ENCODE measurements at regions not wholly inside any gene's neighbourhood (a gene's known extent, or its start where the extent isn't known, plus 50 kb on each side); places are given as distances from the start of the nearest gene placed in this dataset.

- no peak for TF ChIP-seq CTCF (conservative IDR thresholded peaks at IDR 0.05)
- no peak for DNase-seq (ENCODE audit: low read depth, low spot score)
- Mint-ChIP-seq H3K9me3 (no peaks in the 10 kb centered on the region), H3K4me1 (no peaks in the 10 kb centered on the region), H3K27me3 (ENCODE audit: low read depth) (no peaks in the 10 kb centered on the region), H3K27ac (ENCODE audit: unreplicated experiment) (no peak overlapping the region), H3K4me3 (no peak overlapping the region), H3K36me3 (ENCODE audit: low read depth) (no peaks in the 10 kb centered on the region)
These were observed 85.6 kb upstream of the ZRANB2 start for GRCh38 chr1:71166178-71167173.

- H3K4me3 Mint-ChIP-seq = no peak overlapping the region
- no peak overlapping the region for H3K27ac Mint-ChIP-seq (ENCODE audit: unreplicated experiment)
- H3K36me3 Mint-ChIP-seq (ENCODE audit: low read depth) = no peaks in the 10 kb centered on the region
- no peak for DNase-seq (ENCODE audit: low read depth, low spot score)
- no peak for TF ChIP-seq CTCF (conservative IDR thresholded peaks at IDR 0.05)
- no peaks in the 10 kb centered on the region for H3K9me3 Mint-ChIP-seq
- no peaks in the 10 kb centered on the region for H3K27me3 Mint-ChIP-seq (ENCODE audit: low read depth)
- no peaks in the 10 kb centered on the region for H3K4me1 Mint-ChIP-seq
These were observed 76.9 kb upstream of the ZRANB2 start for GRCh38 chr1:71157715-71158114.

- no peak for TF ChIP-seq CTCF (conservative IDR thresholded peaks at IDR 0.05)
- no peak overlapping the region for H3K4me3 Mint-ChIP-seq
- H3K36me3 Mint-ChIP-seq (ENCODE audit: low read depth) = no peaks in the 10 kb centered on the region
These were observed 76.3 kb upstream of the ZRANB2 start for GRCh38 chr1:71157151-71157550.

GRCh38 chr1:71156590-71156989, 75.8 kb upstream of the ZRANB2 start:
- no peaks in the 10 kb centered on the region for H3K4me1 Mint-ChIP-seq
- no peaks in the 10 kb centered on the region for H3K36me3 Mint-ChIP-seq (ENCODE audit: low read depth)
- DNase-seq (ENCODE audit: low read depth, low spot score) = no peak
- no peak overlapping the region for H3K27ac Mint-ChIP-seq (ENCODE audit: unreplicated experiment)
- no peaks in the 10 kb centered on the region for H3K9me3 Mint-ChIP-seq
- no peaks in the 10 kb centered on the region for H3K27me3 Mint-ChIP-seq (ENCODE audit: low read depth)
- no peak for TF ChIP-seq CTCF (conservative IDR thresholded peaks at IDR 0.05)
- no peak overlapping the region for H3K4me3 Mint-ChIP-seq

More at GRCh38 chr1:71157151-71157550, 76.3 kb upstream of the ZRANB2 start:
- no peaks in the 10 kb centered on the region for H3K27me3 Mint-ChIP-seq (ENCODE audit: low read depth)
- no peaks in the 10 kb centered on the region for H3K9me3 Mint-ChIP-seq
- no peaks in the 10 kb centered on the region for H3K4me1 Mint-ChIP-seq
- no peak overlapping the region for H3K27ac Mint-ChIP-seq (ENCODE audit: unreplicated experiment)
- no peak for DNase-seq (ENCODE audit: low read depth, low spot score)

GRCh38 chr1:71154429-71154828, 73.6 kb upstream of the ZRANB2 start:
- TF ChIP-seq CTCF (conservative IDR thresholded peaks at IDR 0.05) = no peak
- no peaks in the 10 kb centered on the region for H3K27me3 Mint-ChIP-seq (ENCODE audit: low read depth)
- no peak for DNase-seq (ENCODE audit: low read depth, low spot score)
- peaks cover 2% of the 10 kb centered on the region for H3K9me3 Mint-ChIP-seq
- no peak overlapping the region for H3K27ac Mint-ChIP-seq (ENCODE audit: unreplicated experiment)
- H3K4me3 Mint-ChIP-seq = no peak overlapping the region
- H3K36me3 Mint-ChIP-seq (ENCODE audit: low read depth) = no peaks in the 10 kb centered on the region
- H3K4me1 Mint-ChIP-seq = no peaks in the 10 kb centered on the region
